ENCODE measurements at regions not wholly inside any gene's neighbourhood (a gene's known extent, or its start where the extent isn't known, plus 50 kb on each side); places are given as distances from the start of the nearest gene placed in this dataset.

GRCh38 chr22:25406510-25407210 lies 157.8 kb upstream of the GRK3 start:
- TF ChIP-seq POLR2A (IDR thresholded peaks at IDR 0.05; ENCODE audit: low read depth, low read length): no peak
- TF ChIP-seq POLR2AphosphoS5 (IDR thresholded peaks at IDR 0.05; ENCODE audit: low read depth, low read length): no peak
- TF ChIP-seq TAF1 (IDR thresholded peaks at IDR 0.05; ENCODE audit: borderline replicate concordance, low read depth, low read length): no peak
